Gastroesophageal sphincter (tissue), 3 donors: ENCODE measurements at regions not wholly inside any gene's neighbourhood (a gene's known extent, or its start where the extent isn't known, plus 50 kb on each side); places are given as distances from the start of the nearest gene placed in this dataset.

Source experiments
- EP300 ChIP-seq: sonication (generic); formaldehyde crosslinking; IDR thresholded peaks from one replicate; pipeline ENCODE4 v1.6.1; 2017; ENCODE audit warnings: antibody characterized with exemption, mild to moderate bottlenecking
- POLR2A ChIP-seq, 2 donors: fragments of 450-650 bp; IDR thresholded peaks; one replicate each; pipeline ENCODE4 v1.6.1; 2017; ENCODE audit warnings: antibody characterized with exemption in 2 of 2, mild to moderate bottlenecking in 2 of 2, moderate library complexity in 1 of 2
- POLR2AphosphoS5 ChIP-seq: sonication (generic); formaldehyde crosslinking; IDR thresholded peaks from one replicate; pipeline ENCODE4 v1.6.1; 2017; ENCODE audit warnings: antibody characterized with exemption
- TF ChIP-seq, protein P1 (sequence below), 4 experiments: fragments of 200-600 bp in 2 of 4; fragments of 450-650 bp in 2 of 4; sonication (generic) in 1 of 4; IDR thresholded peaks; one replicate each; pipeline ENCODE4 v1.5.1; 2017 to 2019; ENCODE audit warnings: antibody characterized with exemption in 4 of 4, mild to moderate bottlenecking in 2 of 4, moderate library complexity in 2 of 4

DNA sequence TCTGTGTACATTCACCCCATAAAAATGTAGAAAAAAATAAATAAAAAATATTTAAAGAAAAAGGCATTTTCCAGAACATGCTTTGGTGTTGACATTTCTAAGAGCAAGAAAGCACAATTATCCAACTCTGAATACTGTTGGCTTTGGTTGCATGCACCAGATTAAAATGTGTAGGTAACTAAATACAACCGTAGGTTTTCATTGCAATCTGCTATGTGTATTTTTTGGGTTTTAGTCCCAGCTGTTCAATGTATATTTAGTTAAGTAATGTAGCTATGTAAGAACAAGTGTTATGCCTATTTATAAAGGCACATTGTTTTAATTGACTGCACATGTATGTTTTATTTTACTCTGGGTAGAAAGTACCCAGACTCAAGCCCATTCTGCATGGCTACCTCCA, 108.1 kb upstream of the PAQR3 start:
- TF ChIP-seq, protein P1, sequence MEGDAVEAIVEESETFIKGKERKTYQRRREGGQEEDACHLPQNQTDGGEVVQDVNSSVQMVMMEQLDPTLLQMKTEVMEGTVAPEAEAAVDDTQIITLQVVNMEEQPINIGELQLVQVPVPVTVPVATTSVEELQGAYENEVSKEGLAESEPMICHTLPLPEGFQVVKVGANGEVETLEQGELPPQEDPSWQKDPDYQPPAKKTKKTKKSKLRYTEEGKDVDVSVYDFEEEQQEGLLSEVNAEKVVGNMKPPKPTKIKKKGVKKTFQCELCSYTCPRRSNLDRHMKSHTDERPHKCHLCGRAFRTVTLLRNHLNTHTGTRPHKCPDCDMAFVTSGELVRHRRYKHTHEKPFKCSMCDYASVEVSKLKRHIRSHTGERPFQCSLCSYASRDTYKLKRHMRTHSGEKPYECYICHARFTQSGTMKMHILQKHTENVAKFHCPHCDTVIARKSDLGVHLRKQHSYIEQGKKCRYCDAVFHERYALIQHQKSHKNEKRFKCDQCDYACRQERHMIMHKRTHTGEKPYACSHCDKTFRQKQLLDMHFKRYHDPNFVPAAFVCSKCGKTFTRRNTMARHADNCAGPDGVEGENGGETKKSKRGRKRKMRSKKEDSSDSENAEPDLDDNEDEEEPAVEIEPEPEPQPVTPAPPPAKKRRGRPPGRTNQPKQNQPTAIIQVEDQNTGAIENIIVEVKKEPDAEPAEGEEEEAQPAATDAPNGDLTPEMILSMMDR (IDR thresholded peaks at IDR 0.05), result no peak
- TF ChIP-seq POLR2AphosphoS5, result no peak
- TF ChIP-seq POLR2A (IDR thresholded peaks at IDR 0.05), result no peak
- no peak for TF ChIP-seq EP300
